Stimulated activated naive CD8-positive, alpha-beta T cell treated with anti-CD3 and anti-CD28 coated beads, Interleukin-15, amount 100 ng/mL, for 72 hours (primary cell): ENCODE measurements at regions not wholly inside any gene's neighbourhood (a gene's known extent, or its start where the extent isn't known, plus 50 kb on each side); places are given as distances from the start of the nearest gene placed in this dataset.

Experiments
- ATAC-seq: fragments of 150-1000 bp; cut with Tn5 transposase; 2 replicates; pipeline ENCODE4 v1.10.0; 2021; ENCODE audit warnings: mild to moderate bottlenecking, moderate library complexity
- DNase-seq, 2 donors: peaks; one replicate each; pipeline ENCODE4 v3.0.0; 2021 to 2022
- H3K27ac Mint-ChIP-seq, 2 donors: one replicate each; pipeline ENCODE4 v1.8.0; 2022; ENCODE audit warnings: mild to moderate bottlenecking in 2 of 2, mixed read lengths in 2 of 2, moderate library complexity in 2 of 2
- H3K27me3 Mint-ChIP-seq: one replicate; pipeline ENCODE4 v1.8.0; 2022; ENCODE audit warnings: mixed read lengths
- H3K4me1 Mint-ChIP-seq: one replicate; pipeline ENCODE4 v1.8.0; 2022; ENCODE audit warnings: mild to moderate bottlenecking, mixed read lengths
- H3K4me3 Mint-ChIP-seq, 2 donors: one replicate each; pipeline ENCODE4 v1.8.0; 2022; ENCODE audit warnings: mild to moderate bottlenecking in 2 of 2, mixed read lengths in 2 of 2, moderate library complexity in 1 of 2
- H3K9me3 Mint-ChIP-seq, 2 donors: one replicate each; pipeline ENCODE4 v1.8.0; 2022; ENCODE audit warnings: mixed read lengths in 2 of 2

DNA sequence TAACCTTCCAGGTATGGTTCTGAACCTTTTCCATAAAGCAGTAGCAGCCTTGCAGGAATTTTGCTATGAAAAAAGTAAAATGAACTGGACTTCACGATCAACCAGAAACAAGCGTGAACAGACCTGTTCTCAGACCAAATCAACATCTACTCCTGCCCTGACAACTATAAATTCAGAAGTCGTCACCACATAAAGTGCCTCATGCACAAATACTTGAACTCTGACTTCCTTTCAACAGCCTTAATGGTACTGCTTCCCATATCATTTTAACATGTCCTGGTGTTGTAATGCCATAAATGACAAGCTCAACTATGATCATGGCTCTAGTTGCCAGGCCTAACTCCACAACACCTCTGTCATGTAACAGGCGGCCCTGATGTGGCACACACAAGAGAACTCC, 262.4 kb downstream of the MTX2 start:
- ATAC-seq, result no peak
- no peaks in the 10 kb centered on the region for H3K9me3 Mint-ChIP-seq
- H3K4me1 Mint-ChIP-seq, result no peaks in the 10 kb centered on the region
- H3K27me3 Mint-ChIP-seq, result peaks cover 42% of the 10 kb centered on the region
- H3K4me3 Mint-ChIP-seq, result no peak overlapping the region
- H3K27ac Mint-ChIP-seq, result no peak overlapping the region
- no peak for DNase-seq

GRCh38 chr2:176533505-176534193, 264.4 kb downstream of the MTX2 start:
- Mint-ChIP-seq H3K4me3 (no peak overlapping the region), H3K9me3 (no peaks in the 10 kb centered on the region), H3K4me1 (no peaks in the 10 kb centered on the region), H3K27ac (no peak overlapping the region), H3K27me3 (peaks cover 35% of the 10 kb centered on the region)
- ATAC-seq (no peak), DNase-seq (no peak)

- Mint-ChIP-seq H3K4me1 (no peaks in the 10 kb centered on the region), H3K4me3 (no peak overlapping the region), H3K9me3 (no peaks in the 10 kb centered on the region), H3K27me3 (peaks cover 27% of the 10 kb centered on the region), H3K27ac (no peak overlapping the region)
- DNase-seq (no peak), ATAC-seq (no peak)
Measured at GRCh38 chr2:176534798-176535466, 265.7 kb downstream of the MTX2 start.

DNA sequence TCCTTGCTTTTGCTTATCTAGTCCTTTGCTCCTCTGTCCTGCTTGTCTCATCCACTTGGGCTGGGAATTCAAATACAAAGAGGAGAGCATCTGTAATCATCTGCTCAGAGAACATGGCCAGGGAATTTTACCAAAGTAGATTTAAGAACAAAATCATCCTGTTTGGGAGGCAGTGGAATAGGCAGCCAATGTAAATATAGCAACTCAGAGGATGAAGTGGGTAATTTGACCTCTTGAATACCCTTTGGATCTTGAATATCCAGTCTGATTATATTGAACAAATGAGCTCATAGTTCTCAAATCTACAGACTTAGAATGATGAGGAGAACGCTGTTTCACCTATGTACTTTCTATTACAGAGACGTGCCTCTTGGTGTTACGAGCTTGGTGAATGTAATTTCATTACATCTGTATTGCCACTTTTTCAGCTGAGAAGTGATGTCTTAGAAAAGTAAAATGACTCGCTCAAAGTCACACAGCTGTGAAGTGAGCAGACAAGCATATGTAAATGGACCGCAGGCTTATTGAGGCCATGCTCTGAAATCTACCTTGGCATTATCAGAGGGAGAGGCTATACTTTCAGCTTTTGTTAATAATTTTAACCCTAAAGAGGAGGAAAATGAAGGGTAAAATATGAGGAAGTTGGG, 266.3 kb downstream of the MTX2 start:
- H3K27ac Mint-ChIP-seq, result no peak overlapping the region

DNA sequence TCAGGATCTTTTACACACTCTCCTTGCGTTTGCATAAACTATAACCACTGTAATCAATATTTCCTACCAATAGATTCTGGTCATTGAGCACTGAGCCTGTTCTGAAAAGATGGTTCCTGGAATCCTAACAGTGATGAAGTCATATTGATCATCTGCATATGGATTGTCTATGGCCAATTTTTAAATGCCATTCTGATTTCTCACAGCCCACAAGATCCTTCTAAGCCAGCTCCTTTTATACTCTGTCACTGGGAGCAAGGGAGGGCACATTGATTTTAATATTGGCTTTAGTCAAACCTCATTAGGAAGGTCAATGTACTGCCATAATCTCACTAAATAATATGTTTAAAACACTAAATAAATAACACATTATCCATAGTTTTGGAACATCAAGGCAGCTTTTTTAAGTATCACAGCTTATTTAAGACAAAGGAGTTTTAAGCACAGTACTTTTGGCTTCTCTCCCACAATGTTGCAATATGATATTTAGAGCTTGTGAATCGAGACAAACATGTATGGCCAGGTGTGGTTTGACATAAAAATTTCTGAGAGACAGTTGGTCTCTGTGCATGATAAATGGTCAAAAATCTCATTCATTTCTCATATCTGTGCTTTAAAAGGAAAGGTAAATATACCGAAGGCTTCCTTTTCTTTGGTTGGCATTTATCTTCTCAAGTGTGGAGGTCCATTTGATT, 267.3 kb downstream of the MTX2 start:
- ATAC-seq, result no peak
- Mint-ChIP-seq H3K4me1 (no peaks in the 10 kb centered on the region), H3K4me3 (no peak overlapping the region), H3K9me3 (no peaks in the 10 kb centered on the region), H3K27me3 (peaks cover 27% of the 10 kb centered on the region), H3K27ac (no peak overlapping the region)
- no peak for DNase-seq

More for the DNA sequence above, 266.3 kb downstream of the MTX2 start:
- ATAC-seq (no peak), DNase-seq (no peak)
- Mint-ChIP-seq H3K9me3 (no peaks in the 10 kb centered on the region), H3K4me1 (no peaks in the 10 kb centered on the region), H3K27me3 (peaks cover 27% of the 10 kb centered on the region), H3K4me3 (no peak overlapping the region)

GRCh38 chr2:176537932-176538331, 268.7 kb downstream of the MTX2 start:
- Mint-ChIP-seq H3K4me3 (no peak overlapping the region), H3K27me3 (peaks cover 34% of the 10 kb centered on the region), H3K9me3 (no peaks in the 10 kb centered on the region), H3K27ac (no peak overlapping the region), H3K4me1 (no peaks in the 10 kb centered on the region)
- ATAC-seq (no peak), DNase-seq (no peak)

DNA sequence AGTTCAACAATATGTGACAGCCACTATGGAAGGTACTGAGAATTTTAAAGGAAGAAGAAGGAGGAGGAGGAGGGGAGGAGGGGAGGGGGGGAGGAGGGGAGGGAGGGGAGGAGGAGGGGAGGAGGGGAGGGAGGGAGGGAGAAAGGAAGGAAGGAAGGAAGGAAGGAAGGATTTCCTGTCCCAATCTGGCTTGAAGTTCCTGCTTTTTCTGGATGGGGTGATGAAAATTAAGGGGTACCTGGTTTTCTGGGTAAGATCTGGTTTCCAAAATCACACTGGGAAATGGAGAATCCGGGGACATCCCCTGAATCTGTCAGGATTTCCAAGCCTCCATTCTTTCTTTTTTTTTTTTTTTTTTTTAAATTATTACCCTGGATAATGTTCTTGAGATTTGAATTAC, 271.8 kb downstream of the MTX2 start:
- ATAC-seq (no peak), DNase-seq (no peak)
- Mint-ChIP-seq H3K27me3 (peaks cover 21% of the 10 kb centered on the region), H3K27ac (no peak overlapping the region), H3K4me3 (no peak overlapping the region), H3K9me3 (no peaks in the 10 kb centered on the region), H3K4me1 (no peaks in the 10 kb centered on the region)

GRCh38 chr2:176542476-176542875, 273.2 kb downstream of the MTX2 start:
- no peaks in the 10 kb centered on the region for H3K4me1 Mint-ChIP-seq
- H3K9me3 Mint-ChIP-seq, result no peaks in the 10 kb centered on the region
- H3K4me3 Mint-ChIP-seq, result no peak overlapping the region
- DNase-seq, result no peak
- H3K27me3 Mint-ChIP-seq, result peaks cover 36% of the 10 kb centered on the region
- no peak for ATAC-seq
- H3K27ac Mint-ChIP-seq, result no peak overlapping the region

DNA sequence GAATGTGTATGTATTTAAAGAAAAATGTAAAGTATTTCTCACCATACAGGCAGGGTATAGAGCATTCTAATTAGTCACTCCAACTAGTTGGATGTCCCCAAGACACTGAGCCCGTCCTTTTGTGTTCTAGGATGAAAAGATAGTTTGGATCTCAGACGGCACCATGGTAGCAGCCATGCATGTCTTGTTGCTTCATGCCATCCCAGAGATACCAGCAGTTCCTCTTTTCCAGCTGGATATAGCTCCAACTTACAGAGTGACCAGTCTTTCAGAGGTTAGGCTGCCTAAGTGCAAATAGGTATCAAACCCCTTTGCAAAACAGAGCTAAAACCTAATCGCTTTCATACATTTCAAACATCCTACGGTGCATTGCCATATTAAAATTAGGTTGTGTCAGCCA, 275.3 kb downstream of the MTX2 start:
- DNase-seq (no peak), ATAC-seq (no peak)
- Mint-ChIP-seq H3K27ac (no peak overlapping the region), H3K9me3 (no peaks in the 10 kb centered on the region), H3K27me3 (peaks cover 27% of the 10 kb centered on the region), H3K4me1 (no peaks in the 10 kb centered on the region), H3K4me3 (no peak overlapping the region)

GRCh38 chr2:176544991-176545956, 276.0 kb downstream of the MTX2 start:
- ATAC-seq, result no peak
- DNase-seq, result no peak
- Mint-ChIP-seq H3K27ac (no peak overlapping the region), H3K9me3 (no peaks in the 10 kb centered on the region), H3K4me1 (no peaks in the 10 kb centered on the region), H3K4me3 (no peak overlapping the region), H3K27me3 (peaks cover 27% of the 10 kb centered on the region)

DNA sequence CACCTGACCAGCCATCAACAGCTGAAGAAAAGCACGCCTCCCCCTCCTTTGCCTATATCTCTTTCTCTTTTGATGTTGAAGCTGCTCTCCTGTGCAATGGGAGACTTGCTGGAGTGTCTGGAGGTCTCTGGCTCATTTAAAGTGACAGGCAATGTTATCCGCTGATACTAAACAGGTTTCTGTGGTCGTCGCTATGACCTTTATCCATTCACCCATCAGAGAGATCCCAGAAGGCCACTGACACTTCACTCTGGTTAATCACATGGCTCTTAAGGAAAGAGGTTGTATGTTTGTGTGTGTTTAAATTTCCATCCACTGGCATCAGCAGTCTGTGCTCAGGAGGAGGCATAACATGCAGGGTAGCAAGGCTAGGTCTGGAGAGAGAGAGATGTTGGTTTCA, 277.3 kb downstream of the MTX2 start:
- Mint-ChIP-seq H3K27me3 (peaks cover 27% of the 10 kb centered on the region), H3K9me3 (no peaks in the 10 kb centered on the region), H3K27ac (no peak overlapping the region), H3K4me3 (no peak overlapping the region), H3K4me1 (no peaks in the 10 kb centered on the region)
- ATAC-seq, result no peak
- DNase-seq, result no peak

DNA sequence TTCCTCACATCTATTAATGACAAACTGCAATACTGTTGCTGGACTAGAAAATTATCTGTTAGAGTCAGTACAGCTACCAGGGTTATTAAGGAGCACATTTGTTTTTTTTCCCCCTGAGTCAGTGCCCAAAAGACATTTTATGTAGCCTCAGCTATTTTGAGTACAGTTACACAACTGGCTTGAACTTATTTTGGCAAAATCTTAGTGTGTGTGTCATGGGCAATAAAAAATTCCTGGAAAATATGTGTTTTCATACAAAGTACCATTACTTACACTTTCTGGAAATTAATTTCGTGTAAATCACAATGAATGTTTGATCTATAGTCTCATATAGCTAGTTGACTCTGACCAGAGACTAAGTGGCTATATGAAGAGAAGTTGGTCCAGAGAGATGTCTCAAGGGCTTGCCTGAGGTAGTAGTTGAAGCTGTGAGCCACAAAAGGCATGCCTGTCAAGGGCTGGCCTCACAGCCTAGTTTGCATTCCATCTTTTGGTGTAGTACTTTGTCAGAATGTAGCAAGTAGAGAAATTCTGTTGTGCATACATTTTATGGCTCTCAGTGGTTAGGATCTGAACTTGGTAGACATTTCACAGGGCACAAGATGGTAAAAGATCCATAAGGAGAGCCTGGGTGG, 283.4 kb downstream of the MTX2 start:
- Mint-ChIP-seq H3K4me1 (peaks cover 13% of the 10 kb centered on the region), H3K4me3 (no peak overlapping the region), H3K9me3 (no peaks in the 10 kb centered on the region), H3K27ac (no peak overlapping the region), H3K27me3 (peaks cover 29% of the 10 kb centered on the region)
- DNase-seq (no peak), ATAC-seq (no peak)

DNA sequence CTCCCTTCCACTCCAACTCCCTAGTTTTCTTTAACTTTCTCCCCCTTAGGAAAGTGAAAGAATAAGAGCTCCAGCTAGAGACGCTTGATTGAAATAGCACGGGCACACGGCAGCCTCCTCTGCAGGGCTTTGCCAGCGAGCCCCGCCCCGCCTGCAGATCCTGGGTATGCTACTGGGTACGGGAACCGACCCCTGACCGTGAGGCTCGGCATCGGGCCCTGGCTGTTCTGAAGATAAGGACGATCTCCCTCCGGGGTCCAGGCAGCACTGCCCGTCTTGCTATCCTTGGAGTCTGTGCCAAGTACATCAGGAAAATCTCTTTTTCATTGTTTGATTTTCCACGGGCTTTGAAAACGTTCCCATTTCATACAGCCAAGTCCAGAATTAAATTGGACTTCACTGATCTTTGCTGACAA, 284.5 kb downstream of the MTX2 start:
- Mint-ChIP-seq H3K4me1 (peaks cover 13% of the 10 kb centered on the region), H3K4me3 (peak overlapping the region; percentile 79 to 93), H3K27ac (peak overlapping the region in 1 of 2 donors; percentile 53), H3K27me3 (peaks cover 37% of the 10 kb centered on the region), H3K9me3 (no peaks in the 10 kb centered on the region)
- DNase-seq (peak; percentile 20 to 24), ATAC-seq (peak; percentile 78)

DNA sequence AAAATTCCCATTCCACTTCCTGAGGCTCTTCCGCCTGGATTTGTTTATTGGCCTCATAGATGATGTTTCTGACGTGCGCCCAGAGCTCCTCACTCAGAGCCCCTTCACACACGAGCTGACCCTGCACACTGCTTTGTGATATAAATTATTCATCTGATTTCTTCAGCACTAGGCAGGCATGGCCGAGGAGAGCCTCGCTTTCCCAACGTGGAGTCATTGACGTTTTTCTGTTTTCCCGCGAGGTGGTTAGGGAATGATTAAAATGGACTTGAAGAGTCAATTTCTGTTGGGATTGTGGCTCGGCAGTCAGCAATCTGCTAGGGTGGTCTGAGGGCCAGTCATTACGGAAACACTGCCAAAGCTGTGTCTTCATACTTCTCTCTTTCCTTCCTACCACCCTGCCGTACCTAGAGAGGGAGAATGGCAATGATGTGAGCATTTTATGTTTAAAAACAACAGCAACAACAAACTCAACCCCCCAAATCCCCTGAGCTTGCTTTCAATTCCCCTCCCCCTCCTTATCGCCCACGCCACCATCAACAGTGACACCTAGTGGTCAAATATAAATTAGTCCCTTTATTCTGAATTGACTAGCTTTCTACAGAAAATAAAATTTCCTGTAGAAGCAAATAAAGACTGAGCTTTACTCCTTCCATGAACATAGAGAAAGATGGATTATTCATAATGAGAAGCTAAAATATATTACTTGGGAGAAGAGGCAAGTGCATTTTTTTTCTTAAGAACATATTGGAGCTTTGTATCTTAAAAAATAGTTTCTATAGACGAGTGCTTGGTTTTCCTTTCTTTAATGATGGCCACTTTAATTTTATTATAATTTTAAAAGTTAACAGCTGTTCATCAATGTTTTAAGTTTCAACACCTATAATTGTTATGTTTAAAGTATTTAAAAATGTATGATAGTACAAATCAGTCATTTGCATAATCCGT, 285.1 kb downstream of the MTX2 start:
- Mint-ChIP-seq H3K27ac (peak overlapping the region; percentile 53 to 75), H3K4me1 (peaks cover 13% of the 10 kb centered on the region), H3K27me3 (peaks cover 41% of the 10 kb centered on the region), H3K4me3 (peak overlapping the region; percentile 79 to 93), H3K9me3 (no peaks in the 10 kb centered on the region)
- DNase-seq (peak; percentile 19 to 36), ATAC-seq (peak; percentile 57)
